ENCODE measurements at regions not wholly inside any gene's neighbourhood (a gene's known extent, or its start where the extent isn't known, plus 50 kb on each side); places are given as distances from the start of the nearest gene placed in this dataset.
"Not testable (repeated sequence)": the region's sequence is repeated elsewhere in the genome, so short reads cannot be mapped to it uniquely, and the experiment has no call there.

DNA sequence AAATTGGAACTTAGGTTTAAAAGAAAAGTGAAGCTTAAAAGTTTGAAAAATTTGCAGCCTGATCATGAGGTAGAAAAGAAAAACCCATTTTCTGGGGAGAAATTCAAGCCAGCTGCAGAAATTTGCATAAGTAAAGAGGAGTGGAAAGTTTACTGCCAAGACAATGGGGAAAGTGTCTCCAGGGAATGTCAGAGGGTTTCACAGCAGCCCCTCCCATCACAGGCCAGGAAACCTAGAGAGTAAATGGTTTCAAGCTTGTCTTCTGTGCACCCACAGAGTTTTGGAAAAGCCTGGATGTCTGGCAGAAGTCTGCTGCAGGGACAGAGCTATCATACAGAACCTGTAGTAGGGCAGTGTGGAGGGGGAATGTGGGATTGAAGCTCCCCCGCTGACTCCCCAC is 254.0 kb upstream of the FSIP2 start:
- no peak for DNase-seq (ENCODE audit: low read depth in 2 of 2)

- no peak for DNase-seq (ENCODE audit: low read depth in 2 of 2)
These were observed 236.3 kb upstream of the FSIP2 start for GRCh38 chr2:185502351-185502750.

GRCh38 chr2:185507719-185508118 is 230.9 kb upstream of the FSIP2 start:
- DNase-seq (ENCODE audit: low read depth in 2 of 2): no peak

DNA sequence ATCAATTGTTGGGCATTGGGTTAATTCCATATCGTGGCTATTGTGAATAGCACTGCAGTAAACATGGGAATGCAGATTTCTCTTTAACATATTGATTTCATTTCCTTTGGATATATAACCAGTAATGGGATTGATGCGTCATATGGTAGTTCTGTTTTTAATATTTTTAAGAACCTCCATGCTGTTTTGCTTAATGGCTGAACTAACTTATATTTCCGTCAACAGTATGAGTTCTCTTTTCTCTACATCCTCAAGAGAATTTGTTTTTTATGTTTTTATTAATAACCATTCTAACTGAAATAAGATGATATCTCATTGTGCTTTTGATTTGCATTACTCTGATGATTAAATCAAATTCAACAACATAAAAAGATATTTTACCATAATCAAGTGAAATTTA is 228.5 kb upstream of the FSIP2 start:
- DNase-seq (ENCODE audit: low read depth in 2 of 2): no peak

DNA sequence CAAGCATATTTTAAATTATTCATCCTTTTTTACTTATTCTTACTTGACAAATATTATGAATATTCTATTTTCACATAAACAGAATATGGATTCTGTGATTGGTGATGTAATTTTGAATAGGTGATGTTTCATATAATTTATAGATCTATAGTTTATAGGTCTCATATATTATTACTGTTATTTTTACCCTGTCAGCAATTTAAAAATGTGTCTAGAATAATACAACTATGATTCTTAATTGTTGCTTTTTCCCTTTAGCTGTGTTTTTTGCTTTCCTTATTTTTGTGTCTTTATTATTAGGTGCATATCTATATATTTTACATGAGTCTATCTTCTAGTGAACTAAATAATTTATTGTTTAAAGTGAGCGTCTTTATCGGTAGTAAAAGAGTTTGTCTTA is 226.7 kb upstream of the FSIP2 start:
- no peak for DNase-seq (ENCODE audit: low read depth in 2 of 2)

- no peak for DNase-seq (ENCODE audit: low read depth in 2 of 2)
These were observed 216.1 kb upstream of the FSIP2 start for GRCh38 chr2:185522472-185522871.

DNA sequence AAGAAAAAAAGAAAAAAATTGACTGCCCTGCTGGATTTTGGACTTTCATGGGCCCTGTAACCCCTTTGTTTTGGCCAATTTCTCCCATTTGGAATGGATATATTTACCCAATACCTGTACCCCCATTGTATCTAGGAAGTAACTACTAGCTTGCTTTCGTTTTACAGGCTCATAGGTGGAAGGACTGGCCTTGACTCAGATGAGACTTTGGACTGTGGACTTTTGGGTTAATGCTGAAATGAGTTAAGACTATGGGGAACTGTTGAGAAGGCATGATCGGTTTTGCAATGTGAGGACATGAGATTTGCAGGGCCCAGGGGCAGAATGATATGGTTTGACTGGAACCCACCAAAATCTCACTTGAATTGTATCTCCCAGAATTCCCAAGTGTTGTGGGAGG is 214.4 kb upstream of the FSIP2 start:
- DNase-seq (ENCODE audit: low read depth in 2 of 2): not testable (repeated sequence)

DNA sequence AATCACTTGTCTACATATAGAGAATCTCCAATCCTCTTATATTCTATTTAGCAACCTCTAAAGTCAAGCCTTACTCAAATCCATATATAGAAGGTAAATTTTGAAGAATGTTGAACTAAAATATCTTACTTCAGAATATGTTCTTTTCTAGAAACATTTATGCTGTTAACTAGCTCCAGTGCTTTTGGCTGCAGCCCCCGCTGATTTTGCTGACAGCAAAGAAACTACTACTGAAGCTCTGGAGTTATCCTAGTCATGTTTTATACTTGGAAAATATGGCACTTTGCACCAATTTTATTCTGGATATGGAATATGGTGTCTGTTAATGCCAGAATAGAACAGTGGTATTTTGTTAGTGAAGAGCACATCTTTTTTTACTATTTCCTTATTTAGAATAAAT is 212.4 kb upstream of the FSIP2 start:
- no peak for DNase-seq (ENCODE audit: low read depth in 2 of 2)

GRCh38 chr2:185531721-185532120 is 206.9 kb upstream of the FSIP2 start:
- DNase-seq (ENCODE audit: low read depth in 2 of 2): no peak

GRCh38 chr2:185537689-185538088 is 200.9 kb upstream of the FSIP2 start:
- no peak for DNase-seq (ENCODE audit: low read depth in 2 of 2)

DNA sequence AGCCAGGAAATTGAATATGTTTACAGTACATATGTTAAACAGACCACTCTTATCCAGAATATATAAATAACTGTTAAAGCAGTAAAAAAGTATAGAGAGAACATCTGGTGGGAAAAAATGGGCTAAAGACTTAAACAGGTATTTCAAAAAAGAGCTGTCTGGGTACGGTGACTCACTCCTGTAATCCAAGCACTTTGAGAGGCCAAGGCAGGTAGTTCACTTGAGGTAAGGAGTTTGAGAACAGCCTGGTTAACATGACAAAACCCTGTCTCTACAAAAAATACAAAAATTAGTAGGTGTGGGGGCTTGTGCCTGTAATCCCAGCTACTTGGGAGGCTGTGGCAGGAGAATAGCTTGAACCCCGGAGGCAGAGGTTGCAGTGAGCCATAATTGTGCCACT is 171.4 kb upstream of the FSIP2 start:
- DNase-seq (ENCODE audit: low read depth in 2 of 2): no peak

DNA sequence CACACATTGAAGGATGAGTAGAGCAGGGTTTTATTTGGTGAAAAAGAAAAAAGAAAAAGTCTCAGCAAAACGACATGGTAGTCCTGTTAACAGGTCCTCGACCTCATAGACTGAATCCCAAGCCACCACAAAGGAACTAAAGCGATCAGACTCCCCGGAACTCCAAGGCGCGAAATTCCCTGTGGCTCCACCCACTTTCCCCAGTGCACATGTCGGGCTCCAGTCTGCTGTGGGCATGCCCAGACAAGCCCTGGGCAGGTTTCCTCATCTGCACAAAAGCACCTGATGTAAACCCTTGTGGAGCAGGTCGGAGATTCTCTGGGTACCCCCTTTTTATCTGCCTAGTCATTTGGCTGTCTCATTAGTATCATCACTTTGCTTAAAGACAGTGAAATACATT is 170.7 kb upstream of the FSIP2 start:
- no peak for DNase-seq (ENCODE audit: low read depth in 2 of 2)

DNA sequence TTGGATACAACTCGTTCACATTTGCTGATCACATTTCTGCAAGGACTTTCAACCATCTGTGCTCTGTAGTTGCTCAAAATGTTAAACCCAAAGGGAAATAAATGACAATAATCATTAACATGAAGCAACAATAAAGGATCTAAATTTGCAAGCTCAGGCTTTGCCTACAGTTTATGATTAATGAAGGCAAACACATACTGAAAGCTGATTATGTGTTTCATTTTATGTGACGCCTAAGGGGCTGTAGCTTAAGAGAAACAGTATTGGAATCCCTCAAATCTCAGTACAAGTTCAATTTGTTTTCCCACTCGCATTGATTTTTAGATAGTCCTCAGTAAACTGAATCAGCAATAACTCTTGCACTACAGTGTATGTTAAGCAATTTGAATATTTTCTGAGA is 160.3 kb upstream of the FSIP2 start:
- no peak for DNase-seq (ENCODE audit: low read depth in 2 of 2)

DNA sequence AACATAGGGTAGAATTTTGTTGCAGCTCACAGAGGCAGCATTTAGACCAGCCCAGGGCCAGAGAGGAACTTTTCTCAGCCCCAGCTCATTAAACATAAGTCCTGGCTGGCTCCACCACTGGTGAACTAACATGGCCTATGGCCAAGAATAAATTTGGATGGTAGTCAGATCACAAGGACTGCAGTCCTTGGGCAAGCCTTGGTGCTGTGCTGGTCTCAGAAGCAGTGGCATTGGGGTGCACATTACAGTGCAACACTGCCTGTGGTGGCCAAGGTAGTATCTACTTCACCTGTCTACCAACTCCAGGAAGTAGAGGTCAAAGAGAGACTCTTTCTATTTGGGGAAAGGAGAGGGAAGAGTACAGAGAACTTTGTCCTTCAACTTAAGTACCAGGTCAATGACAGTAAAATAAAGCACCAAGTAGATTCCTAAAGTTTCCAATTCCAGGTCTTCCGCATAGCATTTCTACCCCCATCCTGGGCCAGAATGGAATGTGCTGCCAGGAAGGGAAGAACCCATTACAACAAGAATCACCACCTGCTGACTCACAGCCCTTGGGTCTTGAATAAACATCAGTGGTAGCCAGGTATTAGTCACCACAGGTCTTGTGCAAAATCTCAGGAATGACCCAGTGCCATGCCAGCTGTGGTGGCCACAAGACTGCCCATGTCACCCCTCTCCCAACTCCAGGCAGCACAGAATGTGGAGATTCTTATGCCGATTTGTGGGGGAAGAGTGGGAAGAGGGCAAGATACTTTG is 155.4 kb upstream of the FSIP2 start:
- DNase-seq (ENCODE audit: low read depth in 2 of 2): no peak

DNA sequence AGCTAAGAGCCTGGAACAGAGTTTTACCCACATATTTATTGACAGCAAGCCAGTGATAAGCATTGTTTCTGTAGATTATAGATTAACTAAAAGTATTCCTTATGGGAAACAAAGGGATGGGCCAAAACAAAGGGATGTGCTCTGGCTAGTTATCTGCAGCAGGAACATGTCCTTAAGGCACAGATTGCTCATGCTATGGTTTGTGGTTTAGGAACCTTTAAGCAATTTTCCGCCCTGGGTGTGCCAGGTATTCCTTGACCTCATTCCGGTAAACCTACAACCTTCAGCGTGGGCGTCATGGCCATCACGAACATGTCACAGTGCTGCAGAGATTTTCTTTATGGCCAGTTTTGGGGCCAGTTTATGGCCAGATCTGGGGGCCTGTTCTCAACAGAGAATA is 153.4 kb upstream of the FSIP2 start:
- not testable (repeated sequence) for DNase-seq (ENCODE audit: low read depth in 2 of 2)

DNA sequence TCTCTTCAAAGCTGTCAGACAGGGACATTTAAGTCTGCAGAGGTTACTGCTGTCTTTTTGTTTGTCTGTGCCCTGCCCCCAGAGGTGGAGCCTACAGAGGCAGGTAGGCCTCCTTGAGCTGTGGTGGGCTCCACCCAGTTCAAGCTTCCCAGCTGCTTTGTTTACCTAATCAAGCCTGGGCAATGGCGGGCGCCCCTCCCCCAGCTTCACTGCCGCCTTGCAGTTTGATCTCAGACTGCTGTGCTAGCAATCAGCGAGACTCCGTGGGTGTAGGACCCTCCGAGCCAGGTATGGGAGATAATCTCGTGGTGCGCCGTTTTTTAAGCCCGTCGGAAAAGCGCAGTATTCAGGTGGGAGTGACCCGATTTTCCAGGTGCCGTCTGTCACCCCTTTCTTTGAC is 147.3 kb upstream of the FSIP2 start:
- DNase-seq (ENCODE audit: low read depth in 2 of 2): not testable (repeated sequence)

DNA sequence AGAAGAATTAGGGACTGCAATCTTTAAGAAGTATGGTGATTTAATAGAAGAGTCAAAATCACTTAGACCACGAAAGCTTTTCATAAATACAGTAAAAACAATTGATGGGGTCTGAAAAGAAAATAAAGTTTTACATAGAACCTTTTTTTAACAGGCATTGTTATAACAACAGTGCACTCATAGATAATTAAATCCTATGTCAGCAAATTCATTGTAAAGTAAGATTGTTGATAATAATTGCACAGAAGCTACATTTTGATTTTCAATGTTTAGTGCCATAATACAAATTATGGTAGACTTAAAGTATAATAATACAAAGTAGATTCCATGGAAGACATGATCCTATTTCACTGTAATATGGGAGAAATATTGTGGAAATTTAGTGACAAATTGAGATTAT is 130.7 kb upstream of the FSIP2 start:
- no peak for DNase-seq (ENCODE audit: low read depth in 2 of 2)

DNA sequence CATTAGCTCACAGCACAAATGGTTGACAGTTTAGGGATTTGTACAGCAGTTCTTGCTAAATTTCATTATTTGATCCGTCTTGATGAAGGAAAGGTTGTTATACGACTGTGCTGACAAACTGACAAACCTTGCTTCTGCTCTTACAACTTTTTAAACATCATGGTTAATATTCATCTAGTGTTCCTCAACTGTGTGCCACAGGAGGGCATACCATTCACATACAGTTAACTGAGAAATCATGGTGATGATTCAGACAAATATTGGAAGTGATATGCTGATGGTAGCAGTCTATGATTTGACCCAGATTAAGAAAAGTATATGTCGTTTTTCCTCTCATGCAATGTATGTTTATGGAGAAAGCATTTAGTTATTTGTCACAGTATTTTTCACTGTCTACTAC is 129.8 kb upstream of the FSIP2 start:
- DNase-seq (ENCODE audit: low read depth in 2 of 2): no peak

DNA sequence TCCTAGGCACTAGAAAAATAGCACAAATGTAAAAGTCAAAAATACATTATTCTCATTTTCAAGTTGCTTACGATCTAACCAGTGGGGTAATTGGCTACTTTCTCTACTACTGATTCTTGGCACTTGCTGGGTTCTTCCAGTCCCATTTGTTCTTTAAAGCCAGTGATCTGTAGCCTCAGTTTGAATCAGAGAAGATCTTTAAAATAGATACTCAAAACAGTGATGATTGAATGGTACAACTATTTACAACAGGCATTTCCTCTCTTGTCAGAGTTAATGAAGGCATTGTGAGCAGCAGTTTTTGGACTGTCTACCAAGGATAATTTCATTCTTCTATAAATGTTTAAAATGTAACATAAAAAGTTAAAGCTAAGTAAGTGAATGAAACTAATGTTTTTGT is 128.3 kb upstream of the FSIP2 start:
- no peak for DNase-seq (ENCODE audit: low read depth in 2 of 2)

DNA sequence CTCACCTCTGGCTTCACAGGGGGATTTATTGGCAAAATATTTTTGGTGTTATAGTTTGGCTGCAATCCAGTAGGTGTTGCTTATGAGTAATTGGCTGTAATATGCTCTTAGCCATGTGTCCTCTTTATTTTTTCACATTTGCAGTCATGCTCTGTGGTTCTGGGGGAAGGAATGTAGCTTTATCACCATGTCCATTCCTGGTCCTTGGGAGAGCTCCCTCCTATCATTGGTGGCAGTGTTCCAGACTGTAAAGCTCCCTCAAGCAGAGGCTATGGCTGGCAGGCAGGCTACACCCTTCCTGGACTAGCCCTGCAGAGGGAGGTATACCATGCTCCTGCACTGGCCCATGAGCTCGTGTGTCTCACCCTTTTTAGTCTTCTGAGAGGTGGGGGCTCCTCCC is 120.0 kb upstream of the FSIP2 start:
- DNase-seq (ENCODE audit: low read depth in 2 of 2): no peak

- no peak for DNase-seq (ENCODE audit: low read depth in 2 of 2)
These were observed 113.0 kb upstream of the FSIP2 start for GRCh38 chr2:185625604-185626003.

DNA sequence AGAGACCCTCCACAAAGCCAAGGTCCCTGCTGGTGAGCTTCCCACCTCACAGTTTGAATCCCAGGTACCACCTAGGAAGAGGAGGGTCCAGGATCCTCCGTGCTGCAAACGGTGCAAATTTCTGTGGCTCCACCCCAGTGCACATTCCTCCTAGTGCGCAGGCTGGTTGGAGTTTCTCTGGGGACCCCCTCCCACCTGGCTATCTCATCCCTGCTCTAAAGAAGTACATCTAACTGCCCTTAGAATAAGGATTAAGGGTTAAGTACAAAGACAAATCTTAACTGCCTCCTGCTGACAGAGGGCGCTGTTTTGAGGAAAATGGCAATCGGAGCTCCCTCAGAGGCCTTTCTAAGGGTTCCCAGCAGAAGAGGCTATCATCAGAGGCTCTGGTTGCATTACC is 109.6 kb upstream of the FSIP2 start:
- DNase-seq (ENCODE audit: low read depth in 2 of 2): no peak

- DNase-seq (ENCODE audit: low read depth in 2 of 2): no peak
These were observed 105.0 kb upstream of the FSIP2 start for GRCh38 chr2:185633621-185634020.

- DNase-seq (ENCODE audit: low read depth in 2 of 2): no peak
These were observed 99.8 kb upstream of the FSIP2 start for GRCh38 chr2:185638771-185639170.
